H9 (cell line): ENCODE measurements at regions not wholly inside any gene's neighbourhood (a gene's known extent, or its start where the extent isn't known, plus 50 kb on each side); places are given as distances from the start of the nearest gene placed in this dataset.

ENCODE experiments used
- DNase-seq: peaks from one replicate; pipeline ENCODE4 v3.0.0-alpha.2; 2017
- H2AFZ ChIP-seq: one replicate; pipeline ENCODE4 v1.6.1; 2013; ENCODE audit warnings: mild to moderate bottlenecking, low read length, control low read depth, moderate library complexity
- H2AK5ac ChIP-seq: 2 replicates; pipeline ENCODE4 v1.6.1; 2013; ENCODE audit warnings: low read length, control low read depth, mixed read lengths; ENCODE audit not compliant: insufficient read length
- H2BK120ac ChIP-seq: one replicate; pipeline ENCODE4 v1.6.1; 2013; ENCODE audit warnings: low read depth, mild to moderate bottlenecking, low read length, control low read depth, inconsistent platforms; ENCODE audit not compliant: poor library complexity, severe bottlenecking
- H2BK12ac ChIP-seq: 2 replicates; pipeline ENCODE4 v1.6.1; 2013; ENCODE audit warnings: low read length, control low read depth, mixed read lengths, low read depth; ENCODE audit not compliant: insufficient read length
- H2BK15ac ChIP-seq: 2 replicates; pipeline ENCODE4 v1.6.1; 2013; ENCODE audit warnings: low read depth, low read length, control low read depth
- H2BK20ac ChIP-seq: one replicate; pipeline ENCODE4 v1.6.1; 2013; ENCODE audit warnings: low read depth, mild to moderate bottlenecking, low read length, control low read depth, inconsistent platforms; ENCODE audit not compliant: poor library complexity, severe bottlenecking
- H2BK5ac ChIP-seq: 2 replicates; pipeline ENCODE4 v1.6.1; 2013; ENCODE audit warnings: low read length, control low read depth, mixed read lengths; ENCODE audit not compliant: insufficient read length
- H3K14ac ChIP-seq: 2 replicates; pipeline ENCODE4 v1.6.1; 2013; ENCODE audit warnings: low read length, control low read depth; ENCODE audit not compliant: insufficient read depth
- H3K18ac ChIP-seq: 2 replicates; pipeline ENCODE4 v1.6.1; 2013; ENCODE audit warnings: low read depth, mild to moderate bottlenecking, mixed read lengths, low read length, control low read depth; ENCODE audit not compliant: insufficient read length
- H3K23ac ChIP-seq: 2 replicates; pipeline ENCODE4 v1.6.1; 2013; ENCODE audit warnings: low read length, control low read depth, mixed read lengths, low read depth; ENCODE audit not compliant: insufficient read length
- H3K23me2 ChIP-seq: 2 replicates; pipeline ENCODE4 v1.6.1; 2013; ENCODE audit warnings: low read depth, mild to moderate bottlenecking, mixed read lengths, low read length, control low read depth; ENCODE audit not compliant: insufficient read length, poor library complexity, severe bottlenecking
- H3K27ac ChIP-seq: 2 replicates; pipeline ENCODE4 v1.5.1; 2013; ENCODE audit warnings: low read length, control low read depth, mixed read lengths, low read depth; ENCODE audit not compliant: insufficient read length
- H3K27me3 ChIP-seq: 2 replicates; pipeline ENCODE4 v1.6.1; 2013; ENCODE audit warnings: low read length, control low read depth, inconsistent platforms; ENCODE audit not compliant: insufficient read depth
- H3K4ac ChIP-seq: 2 replicates; pipeline ENCODE4 v1.6.1; 2013; ENCODE audit warnings: low read depth, mild to moderate bottlenecking, control low read depth, inconsistent platforms, low read length, moderate library complexity
- H3K4me1 ChIP-seq: 2 replicates; pipeline ENCODE4 v1.6.1; 2013; ENCODE audit warnings: low read length, control low read depth, inconsistent platforms; ENCODE audit not compliant: insufficient read depth
- H3K4me2 ChIP-seq: 2 replicates; pipeline ENCODE4 v1.6.1; 2013; ENCODE audit warnings: low read length, control low read depth, mixed read lengths; ENCODE audit not compliant: insufficient read length, insufficient read depth
- H3K56ac ChIP-seq: 2 replicates; pipeline ENCODE4 v1.6.1; 2013; ENCODE audit warnings: low read depth, mild to moderate bottlenecking, mixed read lengths, low read length, control low read depth; ENCODE audit not compliant: insufficient read length
- H3K79me1 ChIP-seq: 2 replicates; pipeline ENCODE4 v1.6.1; 2013; ENCODE audit warnings: low read depth, mild to moderate bottlenecking, moderate library complexity, low read length, control low read depth, inconsistent platforms; ENCODE audit not compliant: insufficient read depth, poor library complexity, severe bottlenecking
- H3K79me2 ChIP-seq: 2 replicates; pipeline ENCODE4 v1.6.1; 2013; ENCODE audit warnings: low read length, control low read depth, inconsistent platforms; ENCODE audit not compliant: insufficient read depth
- H3K9ac ChIP-seq: 2 replicates; pipeline ENCODE4 v1.6.1; 2013; ENCODE audit warnings: low read length, control low read depth, mixed read lengths; ENCODE audit not compliant: insufficient read length; ENCODE audit errors: extremely low read depth
- H3K9me3 ChIP-seq: one replicate; pipeline ENCODE4 v1.6.1; 2013; ENCODE audit warnings: low read depth, low read length, inconsistent platforms; ENCODE audit not compliant: control insufficient read depth
- H3T11ph ChIP-seq: one replicate; pipeline ENCODE4 v1.6.1; 2013; ENCODE audit warnings: mild to moderate bottlenecking, low read length, control low read depth, inconsistent platforms
- H4K20me1 ChIP-seq: one replicate; pipeline ENCODE4 v1.6.1; 2013; ENCODE audit not compliant: control insufficient read depth, insufficient read length, insufficient read depth
- H4K5ac ChIP-seq: 2 replicates; pipeline ENCODE4 v1.6.1; 2013; ENCODE audit warnings: low read depth, mild to moderate bottlenecking, mixed read lengths, low read length, control low read depth; ENCODE audit not compliant: insufficient read length
- H4K8ac ChIP-seq: replicated peaks from 2 replicates; pipeline ENCODE4 v1.6.1; 2013; ENCODE audit warnings: low read length, control low read depth, mixed read lengths, low read depth; ENCODE audit not compliant: insufficient read length
- H4K91ac ChIP-seq: 2 replicates; pipeline ENCODE4 v1.6.1; 2013; ENCODE audit warnings: low read depth, mild to moderate bottlenecking, moderate library complexity, mixed read lengths, low read length, control low read depth; ENCODE audit not compliant: insufficient read length
- H3K27ac Mint-ChIP-seq, 3 experiments: 2 replicates in 2 of 3; 3 replicates in 1 of 3; pipeline ENCODE4 v1.8.0; 2020 to 2021; ENCODE audit warnings: mixed read lengths in 3 of 3, mild to moderate bottlenecking in 1 of 3, moderate library complexity in 1 of 3
- H3K27me3 Mint-ChIP-seq: 2 replicates; pipeline ENCODE4 v1.8.0; 2021; ENCODE audit warnings: low read depth, mild to moderate bottlenecking, moderate library complexity, mixed read lengths
- H3K36me3 Mint-ChIP-seq, 3 experiments: 2 replicates in 2 of 3; 3 replicates in 1 of 3; pipeline ENCODE4 v1.8.0; 2020 to 2021; ENCODE audit warnings: low read depth in 3 of 3, mixed read lengths in 3 of 3; ENCODE audit not compliant: insufficient read depth in 1 of 3
- H3K4me1 Mint-ChIP-seq, 2 experiments: 2 replicates each; pipeline ENCODE4 v1.8.0; 2020; ENCODE audit warnings: mixed read lengths in 2 of 2
- H3K4me3 Mint-ChIP-seq, 2 experiments: 2 replicates in 1 of 2; 3 replicates in 1 of 2; pipeline ENCODE4 v1.8.0; 2020 to 2021; ENCODE audit warnings: mild to moderate bottlenecking in 2 of 2, mixed read lengths in 2 of 2, moderate library complexity in 1 of 2
- H3K9me3 Mint-ChIP-seq, 2 experiments: 2 replicates in 1 of 2; 3 replicates in 1 of 2; pipeline ENCODE4 v1.8.0; 2020; ENCODE audit warnings: mild to moderate bottlenecking in 2 of 2, mixed read lengths in 2 of 2, moderate library complexity in 1 of 2
- WGBS: extraction: QIAGEN DNeasy Blood & Tissue Kit; methylation state at CpG from one replicate; pipeline ENCODE4 v1.1.7; 2013; ENCODE audit warnings: missing lambda C conversion rate, low lambda C conversion rate, mixed read lengths; ENCODE audit not compliant: insufficient read length; ENCODE audit errors: extremely low coverage; 5-methylcytosine and 5-hydroxymethylcytosine counted together
- TF ChIP-seq, protein P1 (sequence below): fragments of 200-600 bp; sonication (generic); conservative IDR thresholded peaks from 3 replicates; pipeline ENCODE4 v1.8.0; 2021; ENCODE audit warnings: antibody characterized with exemption, mild to moderate bottlenecking

- H3K23ac ChIP-seq, result no peak overlapping the region
- DNase-seq, result no peak
- H3K56ac ChIP-seq, result no peak overlapping the region
- H3K23me2 ChIP-seq, result no peaks in the 10 kb centered on the region
- H3K4ac ChIP-seq, result no peak overlapping the region
- no peak overlapping the region for H4K8ac ChIP-seq
- H2BK5ac ChIP-seq, result no peak overlapping the region
- no peaks in the 10 kb centered on the region for H4K20me1 ChIP-seq
- H3K4me3 Mint-ChIP-seq, result no peak overlapping the region
- no peak overlapping the region for H3T11ph ChIP-seq
- peaks cover 3% of the 10 kb centered on the region; the same call in 1 of the 2 replicates for H3K27me3 Mint-ChIP-seq
- no peaks in the 10 kb centered on the region for H3K79me1 ChIP-seq
- H3K14ac ChIP-seq, result no peak overlapping the region
- TF ChIP-seq, protein P1, sequence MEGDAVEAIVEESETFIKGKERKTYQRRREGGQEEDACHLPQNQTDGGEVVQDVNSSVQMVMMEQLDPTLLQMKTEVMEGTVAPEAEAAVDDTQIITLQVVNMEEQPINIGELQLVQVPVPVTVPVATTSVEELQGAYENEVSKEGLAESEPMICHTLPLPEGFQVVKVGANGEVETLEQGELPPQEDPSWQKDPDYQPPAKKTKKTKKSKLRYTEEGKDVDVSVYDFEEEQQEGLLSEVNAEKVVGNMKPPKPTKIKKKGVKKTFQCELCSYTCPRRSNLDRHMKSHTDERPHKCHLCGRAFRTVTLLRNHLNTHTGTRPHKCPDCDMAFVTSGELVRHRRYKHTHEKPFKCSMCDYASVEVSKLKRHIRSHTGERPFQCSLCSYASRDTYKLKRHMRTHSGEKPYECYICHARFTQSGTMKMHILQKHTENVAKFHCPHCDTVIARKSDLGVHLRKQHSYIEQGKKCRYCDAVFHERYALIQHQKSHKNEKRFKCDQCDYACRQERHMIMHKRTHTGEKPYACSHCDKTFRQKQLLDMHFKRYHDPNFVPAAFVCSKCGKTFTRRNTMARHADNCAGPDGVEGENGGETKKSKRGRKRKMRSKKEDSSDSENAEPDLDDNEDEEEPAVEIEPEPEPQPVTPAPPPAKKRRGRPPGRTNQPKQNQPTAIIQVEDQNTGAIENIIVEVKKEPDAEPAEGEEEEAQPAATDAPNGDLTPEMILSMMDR, result no peak
- no peak overlapping the region for H3K27ac ChIP-seq
- no peaks in the 10 kb centered on the region for H3K4me1 ChIP-seq
- H3K9me3 Mint-ChIP-seq, result no peaks in the 10 kb centered on the region; a peak in 1 of 5 replicates
- H2BK15ac ChIP-seq, result no peak overlapping the region
- no peaks in the 10 kb centered on the region for H3K79me2 ChIP-seq
- H2BK12ac ChIP-seq, result no peak overlapping the region
- no peak overlapping the region for H4K91ac ChIP-seq
- no peak overlapping the region for H2AFZ ChIP-seq
- no peak overlapping the region for H3K18ac ChIP-seq
- H3K27me3 ChIP-seq, result no peaks in the 10 kb centered on the region
- H3K4me2 ChIP-seq, result no peak overlapping the region
- H4K5ac ChIP-seq, result no peak overlapping the region
- H3K27ac Mint-ChIP-seq, result no peak overlapping the region
- no CpG with 5 or more reads among the region's 14 CpGs for WGBS
- H2BK20ac ChIP-seq, result no peak overlapping the region
- no peaks in the 10 kb centered on the region for H3K9me3 ChIP-seq
- H3K4me1 Mint-ChIP-seq, result no peaks in the 10 kb centered on the region
- no peak overlapping the region for H3K9ac ChIP-seq
- H2BK120ac ChIP-seq, result no peak overlapping the region
- H3K36me3 Mint-ChIP-seq, result no peaks in the 10 kb centered on the region
- H2AK5ac ChIP-seq, result no peak overlapping the region
These were observed 656.0 kb upstream of the SALL3 start for GRCh38 chr18:78323453-78324197.
